Fibroblast of mammary gland (primary cell): ENCODE measurements at regions not wholly inside any gene's neighbourhood (a gene's known extent, or its start where the extent isn't known, plus 50 kb on each side); places are given as distances from the start of the nearest gene placed in this dataset.
"Not testable (repeated sequence)": the region's sequence is repeated elsewhere in the genome, so short reads cannot be mapped to it uniquely, and the experiment has no call there.

ENCODE experiments used
- DNase-seq: peaks from one replicate; pipeline ENCODE4 v3.0.0-alpha.2; 2010; ENCODE audit warnings: low read depth
- H3K4me3 ChIP-seq: 2 replicates; pipeline ENCODE4 v1.5.1; 2011; ENCODE audit warnings: low read depth, mild to moderate bottlenecking, low read length, moderate library complexity; ENCODE audit not compliant: control insufficient read depth
- CTCF ChIP-seq: conservative IDR thresholded peaks from 2 replicates; pipeline ENCODE4 v1.5.1; 2011; ENCODE audit warnings: low read depth, low read length, inconsistent platforms; ENCODE audit not compliant: control insufficient read depth, insufficient read depth

GRCh38 chr4:147246096-147246495, 234.8 kb upstream of the EDNRA start:
- no peak for TF ChIP-seq CTCF
- H3K4me3 ChIP-seq, result no peak overlapping the region
- no peak for DNase-seq

GRCh38 chr4:147246528-147246927, 234.4 kb upstream of the EDNRA start:
- H3K4me3 ChIP-seq, DNase-seq: not testable (repeated sequence)

GRCh38 chr4:147247579-147247978, 233.3 kb upstream of the EDNRA start:
- TF ChIP-seq CTCF, result no peak
- DNase-seq, result no peak
- no peak overlapping the region for H3K4me3 ChIP-seq

GRCh38 chr4:147250062-147250461, 230.8 kb upstream of the EDNRA start:
- no peak for TF ChIP-seq CTCF
- H3K4me3 ChIP-seq, result no peak overlapping the region

GRCh38 chr4:147255268-147255667, 225.6 kb upstream of the EDNRA start:
- H3K4me3 ChIP-seq, DNase-seq: not testable (repeated sequence)

More at GRCh38 chr4:147250062-147250461, 230.8 kb upstream of the EDNRA start:
- DNase-seq, result no peak

- H3K4me3 ChIP-seq, DNase-seq: not testable (repeated sequence)
Measured at GRCh38 chr4:147259271-147259670, 221.6 kb upstream of the EDNRA start.

GRCh38 chr4:147284256-147284835, 196.6 kb upstream of the EDNRA start:
- no peak overlapping the region for H3K4me3 ChIP-seq
- TF ChIP-seq CTCF, result no peak
- DNase-seq, result no peak

GRCh38 chr4:147284935-147285334, 196.0 kb upstream of the EDNRA start:
- no peak overlapping the region for H3K4me3 ChIP-seq
- no peak for DNase-seq
- no peak for TF ChIP-seq CTCF
